ENCODE measurements at regions not wholly inside any gene's neighbourhood (a gene's known extent, or its start where the extent isn't known, plus 50 kb on each side); places are given as distances from the start of the nearest gene placed in this dataset.
"Not testable (repeated sequence)": the region's sequence is repeated elsewhere in the genome, so short reads cannot be mapped to it uniquely, and the experiment has no call there.

GRCh38 chr13:88257706-88258105 is 586.5 kb downstream of the SLITRK5 start:
- DNase-seq: no peak

- no peak for DNase-seq
Measured at GRCh38 chr13:88263808-88264207, 592.6 kb downstream of the SLITRK5 start.

GRCh38 chr13:88281841-88282240 is 610.7 kb downstream of the SLITRK5 start:
- no peak for DNase-seq

GRCh38 chr13:88285329-88285728 is 614.2 kb downstream of the SLITRK5 start:
- no peak for DNase-seq

DNA sequence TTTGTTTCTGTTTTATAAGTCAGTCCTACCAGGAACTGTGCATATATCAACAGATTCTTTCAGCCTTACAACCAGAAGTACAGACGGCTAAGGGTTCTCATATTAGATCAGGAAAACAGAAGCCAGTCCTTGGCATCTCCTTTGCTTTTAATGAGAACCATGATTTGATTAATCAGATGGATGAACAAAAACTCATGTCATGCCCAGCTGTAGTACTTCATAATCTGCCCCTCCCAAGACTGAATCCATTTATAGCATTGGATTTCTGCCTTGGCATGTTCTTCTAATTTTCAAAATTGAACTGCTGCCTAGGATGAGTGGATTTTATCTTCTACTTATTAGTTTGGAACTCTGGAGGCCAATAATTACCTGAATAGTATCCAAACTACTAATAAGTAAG is 617.2 kb downstream of the SLITRK5 start:
- DNase-seq: no peak

GRCh38 chr13:88291731-88292130 is 620.6 kb downstream of the SLITRK5 start:
- DNase-seq: not testable (repeated sequence)

DNA sequence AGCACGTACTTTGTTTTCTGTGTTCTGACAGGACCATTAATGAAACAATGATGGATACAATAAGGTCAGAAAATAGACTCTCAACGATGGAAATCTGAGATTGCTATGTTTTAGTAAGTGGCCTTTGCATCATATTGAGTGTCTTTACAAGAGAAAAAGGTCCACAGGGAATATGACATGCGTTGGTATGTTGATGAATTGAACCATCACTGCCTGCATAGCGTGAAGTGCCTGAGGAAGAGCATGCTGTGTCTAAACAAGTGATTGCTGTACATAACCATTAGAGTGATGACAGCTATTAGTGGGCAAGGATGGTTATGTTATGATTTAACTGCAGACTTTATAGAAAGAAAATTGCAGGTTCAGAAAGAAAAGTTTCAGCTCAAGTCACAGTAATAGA is 623.2 kb downstream of the SLITRK5 start:
- no peak for DNase-seq

GRCh38 chr13:88303157-88303556 is 632.0 kb downstream of the SLITRK5 start:
- DNase-seq: no peak

GRCh38 chr13:88303605-88304004 is 632.4 kb downstream of the SLITRK5 start:
- no peak for DNase-seq

DNA sequence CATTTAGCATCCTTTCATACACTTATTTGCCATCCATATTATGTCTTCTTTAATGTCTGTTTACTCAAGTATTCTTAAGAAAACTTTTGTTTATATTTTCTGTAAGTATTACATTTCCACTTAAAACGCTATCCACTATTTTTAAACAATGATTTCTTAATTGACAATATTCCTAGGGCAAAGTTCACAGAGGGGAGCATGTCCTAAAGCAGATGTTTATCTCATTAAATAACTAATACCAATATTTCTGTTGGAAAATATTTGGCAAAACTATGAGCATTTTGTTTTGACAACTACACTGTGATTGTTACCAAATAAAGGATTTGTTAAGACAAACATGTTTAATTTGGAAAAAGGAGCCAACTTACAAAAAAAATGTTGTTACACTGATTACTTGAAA is 643.3 kb downstream of the SLITRK5 start:
- DNase-seq: no peak

GRCh38 chr13:88329066-88329465 is 657.9 kb downstream of the SLITRK5 start:
- no peak for DNase-seq

- no peak for DNase-seq
Measured at GRCh38 chr13:88339271-88339741, 668.1 kb downstream of the SLITRK5 start.

DNA sequence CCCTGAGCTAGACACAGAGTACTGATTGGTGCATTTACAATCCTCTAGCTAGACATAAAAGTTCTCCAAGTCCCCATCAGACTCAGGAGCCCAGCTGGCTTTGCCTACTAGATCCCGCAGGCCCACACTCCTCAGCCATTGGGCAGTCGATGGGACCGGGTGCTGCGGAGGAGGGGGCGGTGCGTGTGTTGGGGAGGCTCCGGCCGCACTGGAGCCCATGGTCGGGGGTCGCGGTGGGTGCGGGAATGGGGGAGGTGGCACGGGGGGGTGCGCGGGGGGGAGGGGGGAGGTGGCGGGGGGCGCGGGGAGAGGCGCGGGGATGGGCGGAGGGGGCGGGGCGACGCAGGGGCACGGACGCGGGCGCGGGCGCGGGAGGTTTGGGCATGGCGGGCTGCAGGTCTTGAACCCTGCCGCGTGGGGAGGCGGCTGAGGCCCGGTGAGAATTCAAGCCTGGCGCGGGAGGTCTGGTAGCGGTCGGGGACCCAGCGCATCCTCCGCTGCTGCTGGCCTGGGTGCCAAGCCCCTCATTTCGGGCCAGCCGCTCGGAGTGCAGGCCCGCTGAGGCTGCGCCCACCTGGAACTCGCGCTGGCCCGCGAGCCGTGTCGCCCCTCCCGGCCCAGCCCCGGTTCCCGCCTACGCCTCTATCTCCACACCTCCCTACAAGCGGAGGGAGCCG is 674.1 kb downstream of the SLITRK5 start:
- no peak for DNase-seq

GRCh38 chr13:88360761-88361160 is 689.6 kb downstream of the SLITRK5 start:
- DNase-seq: no peak

DNA sequence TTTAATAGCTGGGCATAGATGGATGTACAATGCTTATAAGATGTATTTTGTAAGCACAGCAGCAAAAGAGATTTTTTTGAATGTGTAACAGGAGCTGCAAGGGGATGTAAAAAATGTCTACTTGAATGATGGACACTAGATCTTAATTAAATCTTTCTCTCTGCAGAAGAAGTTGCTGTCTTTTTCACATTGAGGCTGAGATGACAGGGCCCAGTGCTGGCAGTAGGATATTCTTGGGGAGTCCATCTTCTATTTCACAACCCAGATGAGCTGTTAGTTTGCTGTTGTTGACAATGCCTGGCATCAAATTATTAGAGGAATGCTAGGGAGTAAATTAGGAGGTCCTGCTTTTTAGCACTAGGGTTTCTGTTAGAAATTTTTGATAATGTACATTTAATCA is 698.7 kb downstream of the SLITRK5 start:
- DNase-seq: no peak

GRCh38 chr13:88376760-88377388 is 705.7 kb downstream of the SLITRK5 start:
- DNase-seq: no peak

DNA sequence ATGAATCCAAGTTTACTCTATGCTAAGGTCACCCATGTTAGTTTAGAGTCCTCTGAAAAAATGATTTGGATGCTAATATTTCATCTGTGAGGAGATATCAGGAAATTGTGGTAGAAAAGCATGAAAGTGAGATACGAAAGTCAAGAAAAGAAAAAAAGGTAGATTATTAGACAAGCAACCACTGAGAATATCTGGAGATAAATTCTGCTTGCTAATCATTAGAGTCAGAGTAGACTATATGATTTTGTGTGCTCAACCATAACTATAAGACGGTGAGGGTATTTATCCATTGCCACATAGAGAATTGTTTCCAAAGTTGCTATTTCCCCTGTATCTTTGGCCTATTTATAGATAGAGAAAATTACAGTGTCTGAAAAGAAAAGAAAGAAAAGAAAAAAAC is 706.7 kb downstream of the SLITRK5 start:
- DNase-seq: no peak

- DNase-seq: no peak
Measured at GRCh38 chr13:88384542-88384941, 713.4 kb downstream of the SLITRK5 start.

- no peak for DNase-seq
Measured at GRCh38 chr13:88395804-88396203, 724.6 kb downstream of the SLITRK5 start.

DNA sequence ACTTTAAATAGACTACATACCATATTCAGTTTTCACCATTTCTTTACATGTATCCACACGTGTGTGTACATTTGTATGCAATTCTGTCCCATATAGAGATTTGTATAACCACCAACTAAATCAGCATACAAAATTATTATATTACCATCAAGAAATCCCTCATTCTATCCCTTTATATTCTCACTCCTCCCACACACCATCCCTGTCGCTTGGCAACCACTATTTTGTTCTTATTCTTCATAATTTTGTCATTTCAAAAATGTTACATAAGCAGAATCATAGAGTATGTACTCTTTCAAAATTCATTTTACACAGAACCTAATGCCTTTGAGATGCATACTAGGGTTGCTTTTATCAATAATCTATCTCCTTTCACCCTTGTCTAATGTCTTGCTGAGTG is 740.5 kb downstream of the SLITRK5 start:
- no peak for DNase-seq

DNA sequence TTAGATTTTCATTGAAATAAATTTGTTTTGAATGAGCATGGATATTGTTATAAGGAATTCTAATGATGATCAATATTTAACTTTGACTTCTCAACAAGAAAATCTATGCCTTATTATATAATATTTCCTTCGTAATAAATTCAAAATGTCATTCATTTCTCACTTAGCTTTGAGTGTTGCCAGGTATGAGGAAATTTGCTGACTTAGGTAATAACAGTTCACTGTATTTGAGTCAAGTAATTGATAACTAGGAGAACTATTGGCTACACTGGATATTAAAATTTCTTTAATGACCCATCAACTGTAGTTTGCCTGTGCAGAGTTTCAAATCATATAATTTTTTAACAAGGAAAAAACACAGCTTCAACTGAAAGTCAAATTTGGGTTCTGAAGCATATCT is 746.6 kb downstream of the SLITRK5 start:
- no peak for DNase-seq

- DNase-seq: no peak
Measured at GRCh38 chr13:88424463-88424862, 753.3 kb downstream of the SLITRK5 start.

GRCh38 chr13:88426661-88427060 is 755.5 kb downstream of the SLITRK5 start:
- no peak for DNase-seq

- DNase-seq: no peak
Measured at GRCh38 chr13:88429862-88430261, 758.7 kb downstream of the SLITRK5 start.

DNA sequence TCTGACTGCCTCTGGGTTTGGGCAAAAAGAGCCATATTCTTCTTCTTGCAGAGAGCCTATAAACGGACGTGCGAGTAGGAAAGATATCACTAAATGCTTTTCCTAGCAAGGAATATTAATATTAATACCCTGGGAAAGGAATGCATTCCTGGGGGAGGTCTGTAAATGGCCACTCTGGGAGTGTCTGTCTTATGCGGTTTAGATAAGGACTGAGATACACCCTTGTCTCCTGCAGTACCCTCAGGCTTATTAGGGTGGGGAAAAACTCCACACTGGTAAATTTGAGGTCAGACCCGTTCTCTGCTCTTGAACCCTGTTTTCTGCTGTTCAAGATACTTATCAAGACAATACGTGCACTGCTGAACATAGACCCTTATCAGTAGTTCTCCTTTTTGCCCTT is 763.8 kb downstream of the SLITRK5 start:
- DNase-seq: no peak
